HG03039 (cell line): ENCODE measurements at regions not wholly inside any gene's neighbourhood (a gene's known extent, or its start where the extent isn't known, plus 50 kb on each side); places are given as distances from the start of the nearest gene placed in this dataset.

Experiments used
- ATAC-seq: cut with Tn5 transposase; IDR thresholded peaks from one replicate; pipeline ENCODE4 v1.9.1; 2021; ENCODE audit warnings: mild to moderate bottlenecking, moderate library complexity; ENCODE audit not compliant: unreplicated experiment

GRCh38 chr6:139654888-139655782 is 280.7 kb upstream of the CITED2 start:
- no peak for ATAC-seq

DNA sequence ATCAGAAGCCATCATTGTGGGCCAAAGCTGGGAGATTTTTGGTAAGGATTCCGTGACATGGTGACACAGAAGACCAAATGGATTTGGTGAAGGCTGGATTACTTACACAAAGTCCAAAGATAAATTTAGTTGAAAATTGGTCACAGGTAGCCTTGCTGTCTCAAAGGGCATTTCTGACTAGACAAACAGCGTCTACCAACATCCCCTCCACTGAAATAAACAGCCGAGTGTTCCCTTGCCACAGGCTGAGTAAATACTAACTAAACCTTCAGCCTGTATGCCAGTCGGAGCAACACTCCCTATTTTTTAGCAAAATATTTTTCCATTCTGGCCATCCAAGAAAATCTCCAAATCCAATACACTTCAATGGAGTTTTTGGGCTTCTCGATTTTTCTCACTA is 279.9 kb upstream of the CITED2 start:
- no peak for ATAC-seq

DNA sequence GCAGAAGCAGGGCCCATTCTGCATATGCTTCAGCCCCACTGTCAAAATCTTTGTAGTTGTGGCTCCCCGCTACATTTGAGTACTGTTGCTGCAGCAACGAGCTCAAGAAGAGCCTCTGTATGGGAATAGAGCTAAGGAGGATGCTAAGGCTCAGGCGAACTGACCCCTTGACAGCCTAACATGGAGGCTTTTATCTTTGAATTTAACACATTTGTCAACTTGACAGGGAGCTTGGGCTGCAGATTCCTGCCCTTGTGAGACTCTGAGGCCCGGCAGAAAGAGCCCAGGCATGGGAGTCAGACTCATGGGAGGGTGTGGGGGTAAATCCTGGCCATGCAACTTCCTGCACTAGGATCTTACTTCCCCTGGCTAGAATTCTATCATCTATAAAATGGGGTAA is 278.7 kb upstream of the CITED2 start:
- ATAC-seq: no peak

- no peak for ATAC-seq
Measured at GRCh38 chr6:139650941-139651340, 276.5 kb upstream of the CITED2 start.

DNA sequence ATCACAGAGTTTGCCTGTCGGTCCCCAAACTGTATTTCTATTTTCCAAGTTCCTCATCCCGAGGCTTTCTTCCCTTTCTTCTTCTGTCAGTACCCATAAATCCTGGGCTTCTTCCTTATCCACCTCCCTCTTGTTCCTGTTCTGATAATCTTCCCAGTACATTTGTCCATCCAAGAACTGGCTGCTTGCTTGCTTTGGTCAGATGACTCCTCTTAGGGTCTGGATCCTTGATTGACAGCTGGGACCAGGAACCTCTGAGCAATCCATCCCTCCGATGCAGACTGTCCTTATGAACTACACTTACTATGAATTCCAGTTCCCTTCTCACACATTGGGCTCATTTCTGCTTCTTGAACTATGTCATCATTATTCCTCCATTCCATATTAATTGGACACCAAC is 275.3 kb upstream of the CITED2 start:
- no peak for ATAC-seq

DNA sequence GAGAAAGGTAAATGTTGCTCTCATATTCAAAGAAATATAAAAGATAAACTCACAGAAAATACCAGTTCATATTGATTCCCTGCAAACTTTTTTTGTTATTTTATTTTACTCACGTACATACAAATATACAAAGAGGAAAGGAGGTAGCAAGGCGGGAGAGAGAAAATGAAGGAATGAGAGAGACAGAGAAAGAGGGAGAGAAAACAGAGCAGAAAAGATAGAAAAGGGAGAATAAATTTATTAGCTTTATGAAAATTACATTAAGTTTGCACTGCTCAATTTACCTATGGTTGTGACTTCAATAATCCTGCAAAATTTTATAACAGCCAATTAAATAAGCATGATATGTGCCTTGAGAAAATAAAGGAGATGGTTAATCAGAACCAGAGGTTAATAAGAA is 274.7 kb upstream of the CITED2 start:
- ATAC-seq: no peak

DNA sequence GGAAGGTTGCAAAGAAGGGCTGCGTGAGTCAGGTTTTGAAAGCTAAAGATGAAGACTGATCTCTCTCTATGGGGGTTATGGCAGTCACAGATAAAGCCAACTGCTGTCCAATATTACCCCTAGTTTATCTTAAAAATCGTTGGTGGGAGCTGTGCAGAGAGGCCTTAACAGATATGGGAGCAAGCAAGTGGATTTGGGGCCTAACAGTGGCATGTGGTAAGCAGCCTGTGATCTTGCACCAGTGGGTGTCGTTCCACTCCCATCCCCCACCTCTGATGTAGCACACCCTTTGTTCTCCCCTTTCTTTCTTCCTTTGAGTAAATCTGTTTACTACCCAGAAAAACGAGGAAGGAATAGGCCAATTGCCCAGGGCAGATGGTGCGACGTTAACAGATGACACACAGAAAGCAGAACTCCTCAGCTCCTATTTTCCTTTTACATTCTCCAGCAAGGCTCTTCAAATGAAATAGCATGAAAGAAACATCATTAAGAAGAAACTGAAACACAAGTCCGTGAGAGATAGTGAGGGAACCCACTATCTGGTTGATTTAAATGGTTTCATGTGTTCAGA is 274.1 kb upstream of the CITED2 start:
- ATAC-seq: no peak

GRCh38 chr6:139647841-139648240 is 273.4 kb upstream of the CITED2 start:
- no peak for ATAC-seq

DNA sequence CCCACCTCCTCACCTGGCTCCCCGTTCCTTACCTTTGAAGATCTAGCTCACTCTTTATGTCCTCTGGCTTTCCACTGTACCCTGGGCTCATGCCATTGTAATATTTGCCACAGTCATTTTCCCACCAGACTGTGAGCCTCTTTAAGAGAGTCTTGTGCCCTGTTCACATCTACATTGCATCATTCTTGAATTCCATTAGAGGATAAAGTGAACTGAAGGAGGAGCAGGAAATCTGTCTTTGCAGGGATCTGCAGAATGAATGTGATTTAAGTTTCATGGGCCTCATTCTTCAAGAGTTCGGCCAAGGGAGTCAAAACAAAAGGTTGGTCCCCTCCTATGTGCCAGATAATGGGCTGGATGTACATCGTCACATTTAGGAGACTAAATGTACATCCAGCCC is 272.6 kb upstream of the CITED2 start:
- no peak for ATAC-seq

DNA sequence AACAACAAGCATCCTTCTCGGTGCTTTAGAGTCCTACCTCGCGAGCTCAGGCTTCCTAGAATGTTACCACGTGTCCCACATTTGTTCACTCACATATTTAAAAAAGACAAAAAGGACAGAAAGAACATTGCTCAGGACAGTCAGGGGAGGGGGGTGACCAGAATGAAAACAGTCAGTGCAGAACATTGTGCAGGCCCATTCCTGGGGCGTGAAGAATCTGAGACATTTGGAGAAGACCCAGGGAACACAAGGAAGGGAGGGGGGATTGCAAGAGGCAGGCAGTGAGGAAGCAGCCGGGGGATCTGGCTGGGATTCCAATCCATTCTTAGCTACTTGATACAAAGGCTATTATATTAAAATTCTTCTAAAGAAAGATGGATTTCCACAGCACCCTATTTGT is 270.4 kb upstream of the CITED2 start:
- ATAC-seq: no peak

- no peak for ATAC-seq
Measured at GRCh38 chr6:139643986-139644385, 269.5 kb upstream of the CITED2 start.

- ATAC-seq: no peak
Measured at GRCh38 chr6:139642346-139642745, 267.9 kb upstream of the CITED2 start.

DNA sequence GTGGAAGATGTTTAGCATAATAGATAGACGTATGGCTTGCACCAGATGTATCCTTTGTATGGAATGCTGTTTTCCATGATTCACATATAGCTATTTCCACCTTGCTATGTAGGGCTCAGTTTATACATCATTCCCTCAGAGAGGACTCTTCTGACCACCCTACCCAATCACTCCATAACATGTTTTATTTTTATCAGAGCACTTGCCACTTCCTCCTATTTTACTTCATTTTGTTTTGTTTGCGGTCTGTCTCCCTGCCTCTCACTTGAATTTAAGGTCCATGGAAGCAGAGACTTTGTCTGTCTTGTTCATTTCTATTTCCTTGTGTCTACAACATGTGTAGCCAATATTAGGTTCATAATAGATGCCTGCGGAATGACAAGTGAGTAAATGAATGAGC is 266.9 kb upstream of the CITED2 start:
- no peak for ATAC-seq

DNA sequence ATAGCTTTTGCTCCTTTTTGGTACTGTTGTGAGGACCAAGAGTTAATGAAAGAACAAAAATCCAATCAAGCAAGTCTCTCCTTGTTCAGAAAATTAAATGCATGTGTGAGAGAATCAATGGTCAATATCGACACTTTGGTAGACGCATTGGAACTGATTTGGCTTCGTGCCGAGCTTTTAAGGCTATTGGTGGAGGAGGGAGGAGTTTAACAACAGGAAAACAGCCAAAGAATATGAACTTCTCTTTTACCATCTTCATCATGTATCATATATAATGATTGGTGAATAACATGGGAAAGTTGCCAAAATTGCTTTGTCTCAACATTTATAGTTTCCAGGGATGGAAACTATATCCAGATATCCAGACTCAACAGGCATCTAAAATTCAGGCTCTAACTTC is 266.5 kb upstream of the CITED2 start:
- no peak for ATAC-seq

DNA sequence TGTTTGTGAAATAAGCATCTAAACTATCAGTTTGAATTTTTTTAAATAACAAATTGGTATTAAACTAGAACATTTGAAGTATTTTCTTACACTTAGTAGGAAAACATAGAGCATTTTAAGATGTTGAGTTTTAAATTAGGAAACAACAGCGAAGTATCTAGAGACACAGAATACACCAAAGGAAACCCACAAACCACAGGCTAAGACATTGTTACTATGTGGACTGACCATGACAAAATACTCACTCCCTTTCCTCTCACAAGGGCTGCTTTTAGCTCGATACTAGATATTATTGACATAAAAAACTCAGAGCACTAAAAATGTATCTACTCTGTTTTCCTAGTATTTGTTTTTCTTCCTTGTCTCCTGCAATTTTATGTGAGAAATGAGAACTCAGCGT is 266.0 kb upstream of the CITED2 start:
- peak; percentile 83 for ATAC-seq

GRCh38 chr6:139639507-139639906 is 265.1 kb upstream of the CITED2 start:
- ATAC-seq: no peak

DNA sequence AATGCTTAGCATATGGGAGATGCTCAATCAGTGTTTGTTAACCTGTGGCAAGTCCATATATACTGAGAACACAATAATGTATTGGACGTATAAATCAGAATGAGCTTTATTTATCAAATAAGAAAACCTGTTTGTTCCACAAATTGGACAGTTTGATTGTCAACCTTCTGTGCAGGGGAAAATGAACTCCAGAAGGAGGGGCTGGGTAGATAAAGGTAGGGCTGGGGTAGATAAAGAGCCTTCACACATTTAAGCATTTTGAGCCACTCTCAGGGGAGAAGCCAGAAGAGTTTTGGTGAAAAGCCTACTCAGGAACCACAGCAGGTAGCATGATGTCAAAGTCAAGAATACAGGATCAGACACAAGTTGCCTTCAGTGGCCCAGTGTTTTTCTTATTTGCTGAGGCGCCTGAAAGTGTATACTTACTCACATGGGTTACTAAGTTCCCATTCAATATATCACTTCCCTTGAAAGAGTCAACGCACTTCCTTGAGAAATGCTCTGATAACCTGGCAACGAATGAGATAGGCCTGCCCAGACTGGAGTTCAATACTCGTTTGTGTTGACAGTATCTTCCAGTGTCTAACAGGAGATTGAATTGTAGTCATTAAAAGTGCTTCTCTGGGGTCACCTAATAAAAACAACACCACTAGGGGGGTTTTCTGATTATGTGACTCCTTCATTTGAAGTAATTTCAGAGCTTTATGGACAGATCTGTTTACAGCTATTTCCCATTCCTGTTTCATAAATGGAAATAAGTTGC is 263.9 kb upstream of the CITED2 start:
- ATAC-seq: no peak

DNA sequence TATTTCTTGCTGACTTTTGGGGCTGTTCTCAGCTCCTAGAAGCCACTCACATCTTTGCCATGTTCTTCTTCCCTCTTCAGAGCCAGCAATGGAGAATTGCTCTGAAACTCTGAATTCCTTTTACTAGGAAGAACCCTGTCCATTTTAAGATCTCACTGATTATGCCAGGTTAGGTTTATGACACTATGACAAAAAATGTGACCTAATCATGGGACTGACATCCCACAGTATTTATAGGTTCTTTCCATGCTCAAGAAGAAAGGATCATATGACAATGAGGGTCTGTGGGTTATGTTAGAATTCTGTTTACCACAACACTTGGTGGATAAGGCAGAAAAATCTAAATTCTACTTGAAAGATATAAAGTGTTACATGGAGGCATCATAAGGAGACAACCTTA is 263.3 kb upstream of the CITED2 start:
- ATAC-seq: no peak

DNA sequence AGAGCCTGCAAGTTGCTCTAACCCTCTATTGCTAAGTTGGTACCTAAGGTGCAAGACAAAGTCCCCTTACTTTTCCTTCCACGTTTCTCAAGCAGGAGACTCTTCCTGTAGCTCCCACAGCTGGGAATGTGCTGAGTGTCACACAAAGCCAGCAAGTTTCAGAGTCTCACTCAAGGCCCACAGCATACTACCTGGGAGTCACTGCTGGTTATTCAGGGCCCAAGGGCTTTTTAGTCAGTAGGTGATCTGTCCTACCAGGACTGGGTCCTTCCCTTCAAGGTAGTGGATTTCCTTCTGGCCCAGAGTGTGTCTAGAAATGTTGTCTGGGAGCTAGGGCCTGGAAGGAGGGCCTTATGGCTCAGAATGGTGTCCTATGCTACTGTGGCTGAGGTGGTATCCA is 261.9 kb upstream of the CITED2 start:
- ATAC-seq: no peak

DNA sequence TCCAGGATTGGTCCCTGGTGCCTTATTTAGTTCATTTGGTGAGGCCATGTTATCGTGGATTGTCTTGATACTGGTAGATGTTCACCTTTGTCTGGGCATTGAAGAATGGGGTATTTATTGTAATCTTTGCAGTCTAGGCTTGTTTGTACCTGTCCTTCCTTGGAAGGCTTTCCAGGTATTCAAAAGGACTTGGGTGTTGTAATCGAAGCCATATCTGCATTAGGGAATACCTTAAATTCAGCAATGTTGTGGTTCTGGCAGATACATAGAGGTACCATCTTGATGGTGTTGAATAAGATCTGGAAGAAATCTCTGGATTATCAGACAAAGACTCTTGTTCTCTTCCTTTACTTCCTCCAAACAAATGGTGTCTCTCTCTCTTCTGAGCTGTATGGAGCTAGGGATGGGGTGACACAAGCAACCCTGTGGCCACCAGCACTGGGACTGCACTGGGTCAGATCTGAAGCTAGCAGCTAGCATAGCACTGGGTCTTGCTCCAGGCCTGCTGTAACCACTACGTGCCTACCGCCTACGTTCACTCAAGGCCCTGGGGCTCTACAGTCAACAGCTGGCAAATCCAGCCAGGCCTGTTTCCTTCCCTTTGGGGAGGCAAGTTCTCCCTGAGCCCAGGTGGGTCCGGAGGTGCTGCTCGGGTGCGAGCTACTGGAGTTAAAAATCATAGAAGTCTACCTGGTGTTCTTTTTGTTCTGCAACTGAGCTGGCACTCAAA is 261.1 kb upstream of the CITED2 start:
- ATAC-seq: no peak

GRCh38 chr6:139632840-139633239 is 258.4 kb upstream of the CITED2 start:
- no peak for ATAC-seq
